HEK293 (cell line): ENCODE measurements at regions not wholly inside any gene's neighbourhood (a gene's known extent, or its start where the extent isn't known, plus 50 kb on each side); places are given as distances from the start of the nearest gene placed in this dataset.

Source experiments
- RBAK ChIP-seq: fragments of 450-650 bp; formaldehyde crosslinking; IDR thresholded peaks from 2 replicates; pipeline ENCODE4 v1.5.1; 2016; ENCODE audit warnings: missing biosample characterization, missing genetic modification characterization
- WT1 ChIP-seq: fragments of 450-650 bp; formaldehyde crosslinking; IDR thresholded peaks from 2 replicates; pipeline ENCODE4 v1.5.1; 2016; ENCODE audit warnings: missing biosample characterization, missing genetic modification characterization
- ZNF10 ChIP-seq: fragments of 450-650 bp; formaldehyde crosslinking; IDR thresholded peaks from 2 replicates; pipeline ENCODE4 v1.5.1; 2017; ENCODE audit warnings: missing biosample characterization, missing genetic modification characterization
- ZNF776 ChIP-seq: fragments of 450-650 bp; formaldehyde crosslinking; IDR thresholded peaks from 2 replicates; pipeline ENCODE4 v1.5.0; 2017; ENCODE audit warnings: missing biosample characterization, missing genetic modification characterization, borderline replicate concordance
- ZXDB ChIP-seq: fragments of 450-650 bp; formaldehyde crosslinking; IDR thresholded peaks from 2 replicates; pipeline ENCODE4 v1.5.1; 2016; ENCODE audit warnings: missing biosample characterization, missing genetic modification characterization
- TF ChIP-seq, protein P1 (sequence below): fragments of 450-650 bp; formaldehyde crosslinking; IDR thresholded peaks from 2 replicates; pipeline ENCODE4 v1.5.1; 2017; ENCODE audit warnings: missing biosample characterization, mild to moderate bottlenecking, missing genetic modification characterization, moderate library complexity
- TF ChIP-seq, protein P2 (sequence below): fragments of 450-650 bp; formaldehyde crosslinking; IDR thresholded peaks from 2 replicates; pipeline ENCODE4 v1.5.1; 2017; ENCODE audit warnings: missing biosample characterization, missing genetic modification characterization
- TF ChIP-seq, protein P3 (sequence below): fragments of 450-650 bp; formaldehyde crosslinking; IDR thresholded peaks from 2 replicates; pipeline ENCODE4 v1.5.1; 2016; ENCODE audit warnings: missing biosample characterization, missing genetic modification characterization
- TF ChIP-seq, protein P4 (sequence below): fragments of 450-650 bp; formaldehyde crosslinking; IDR thresholded peaks from 2 replicates; pipeline ENCODE4 v1.5.1; 2016; ENCODE audit warnings: missing biosample characterization, missing genetic modification characterization
- TF ChIP-seq, protein P5 (sequence below): fragments of 450-650 bp; formaldehyde crosslinking; IDR thresholded peaks from 2 replicates; pipeline ENCODE4 v1.5.1; 2016; ENCODE audit warnings: missing biosample characterization, missing genetic modification characterization

DNA sequence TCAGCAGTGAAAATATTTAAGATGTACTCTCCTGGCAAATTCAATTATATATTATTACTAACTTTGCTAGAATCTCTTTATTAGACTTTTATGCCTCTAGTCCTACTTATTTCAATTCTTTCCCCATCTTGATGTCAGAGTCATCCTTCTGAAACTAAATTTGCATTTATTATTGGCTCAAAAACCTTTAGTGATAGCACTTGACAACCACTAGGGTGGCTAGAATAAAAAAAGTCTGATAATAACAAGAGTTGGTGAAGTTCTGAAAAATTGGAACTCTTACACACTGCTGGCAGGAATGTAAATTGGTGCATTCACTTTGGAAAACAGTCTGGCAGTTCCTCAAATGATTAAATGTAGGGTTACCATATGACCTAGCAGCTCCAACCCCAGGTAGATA, 73.8 kb downstream of the LSMEM1 start:
- no peak for TF ChIP-seq RBAK
- TF ChIP-seq, protein P1, sequence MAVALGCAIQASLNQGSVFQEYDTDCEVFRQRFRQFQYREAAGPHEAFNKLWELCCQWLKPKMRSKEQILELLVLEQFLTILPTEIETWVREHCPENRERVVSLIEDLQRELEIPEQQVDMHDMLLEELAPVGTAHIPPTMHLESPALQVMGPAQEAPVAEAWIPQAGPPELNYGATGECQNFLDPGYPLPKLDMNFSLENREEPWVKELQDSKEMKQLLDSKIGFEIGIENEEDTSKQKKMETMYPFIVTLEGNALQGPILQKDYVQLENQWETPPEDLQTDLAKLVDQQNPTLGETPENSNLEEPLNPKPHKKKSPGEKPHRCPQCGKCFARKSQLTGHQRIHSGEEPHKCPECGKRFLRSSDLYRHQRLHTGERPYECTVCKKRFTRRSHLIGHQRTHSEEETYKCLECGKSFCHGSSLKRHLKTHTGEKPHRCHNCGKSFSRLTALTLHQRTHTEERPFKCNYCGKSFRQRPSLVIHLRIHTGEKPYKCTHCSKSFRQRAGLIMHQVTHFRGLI (tag by site-specific recombination) = no peak
- TF ChIP-seq, protein P2, sequence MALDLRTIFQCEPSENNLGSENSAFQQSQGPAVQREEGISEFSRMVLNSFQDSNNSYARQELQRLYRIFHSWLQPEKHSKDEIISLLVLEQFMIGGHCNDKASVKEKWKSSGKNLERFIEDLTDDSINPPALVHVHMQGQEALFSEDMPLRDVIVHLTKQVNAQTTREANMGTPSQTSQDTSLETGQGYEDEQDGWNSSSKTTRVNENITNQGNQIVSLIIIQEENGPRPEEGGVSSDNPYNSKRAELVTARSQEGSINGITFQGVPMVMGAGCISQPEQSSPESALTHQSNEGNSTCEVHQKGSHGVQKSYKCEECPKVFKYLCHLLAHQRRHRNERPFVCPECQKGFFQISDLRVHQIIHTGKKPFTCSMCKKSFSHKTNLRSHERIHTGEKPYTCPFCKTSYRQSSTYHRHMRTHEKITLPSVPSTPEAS (tag by site-specific recombination) = no peak
- TF ChIP-seq, protein P3, sequence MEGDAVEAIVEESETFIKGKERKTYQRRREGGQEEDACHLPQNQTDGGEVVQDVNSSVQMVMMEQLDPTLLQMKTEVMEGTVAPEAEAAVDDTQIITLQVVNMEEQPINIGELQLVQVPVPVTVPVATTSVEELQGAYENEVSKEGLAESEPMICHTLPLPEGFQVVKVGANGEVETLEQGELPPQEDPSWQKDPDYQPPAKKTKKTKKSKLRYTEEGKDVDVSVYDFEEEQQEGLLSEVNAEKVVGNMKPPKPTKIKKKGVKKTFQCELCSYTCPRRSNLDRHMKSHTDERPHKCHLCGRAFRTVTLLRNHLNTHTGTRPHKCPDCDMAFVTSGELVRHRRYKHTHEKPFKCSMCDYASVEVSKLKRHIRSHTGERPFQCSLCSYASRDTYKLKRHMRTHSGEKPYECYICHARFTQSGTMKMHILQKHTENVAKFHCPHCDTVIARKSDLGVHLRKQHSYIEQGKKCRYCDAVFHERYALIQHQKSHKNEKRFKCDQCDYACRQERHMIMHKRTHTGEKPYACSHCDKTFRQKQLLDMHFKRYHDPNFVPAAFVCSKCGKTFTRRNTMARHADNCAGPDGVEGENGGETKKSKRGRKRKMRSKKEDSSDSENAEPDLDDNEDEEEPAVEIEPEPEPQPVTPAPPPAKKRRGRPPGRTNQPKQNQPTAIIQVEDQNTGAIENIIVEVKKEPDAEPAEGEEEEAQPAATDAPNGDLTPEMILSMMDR (tag by site-specific recombination) = no peak
- TF ChIP-seq, protein P4, sequence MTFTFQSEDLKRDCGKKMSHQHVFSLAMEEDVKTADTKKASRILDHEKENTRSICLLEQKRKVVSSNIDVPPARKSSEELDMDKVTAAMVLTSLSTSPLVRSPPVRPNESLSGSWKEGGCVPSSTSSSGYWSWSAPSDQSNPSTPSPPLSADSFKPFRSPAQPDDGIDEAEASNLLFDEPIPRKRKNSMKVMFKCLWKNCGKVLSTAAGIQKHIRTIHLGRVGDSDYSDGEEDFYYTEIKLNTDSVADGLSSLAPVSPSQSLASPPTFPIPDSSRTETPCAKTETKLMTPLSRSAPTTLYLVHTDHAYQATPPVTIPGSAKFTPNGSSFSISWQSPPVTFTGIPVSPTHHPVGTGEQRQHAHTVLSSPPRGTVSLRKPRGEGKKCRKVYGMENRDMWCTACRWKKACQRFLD (tag by site-specific recombination) = no peak
- TF ChIP-seq ZNF10 (tag by site-specific recombination) = no peak
- TF ChIP-seq ZNF776 (tag by site-specific recombination) = no peak
- TF ChIP-seq ZXDB = no peak
- no peak for TF ChIP-seq WT1
- TF ChIP-seq, protein P5, sequence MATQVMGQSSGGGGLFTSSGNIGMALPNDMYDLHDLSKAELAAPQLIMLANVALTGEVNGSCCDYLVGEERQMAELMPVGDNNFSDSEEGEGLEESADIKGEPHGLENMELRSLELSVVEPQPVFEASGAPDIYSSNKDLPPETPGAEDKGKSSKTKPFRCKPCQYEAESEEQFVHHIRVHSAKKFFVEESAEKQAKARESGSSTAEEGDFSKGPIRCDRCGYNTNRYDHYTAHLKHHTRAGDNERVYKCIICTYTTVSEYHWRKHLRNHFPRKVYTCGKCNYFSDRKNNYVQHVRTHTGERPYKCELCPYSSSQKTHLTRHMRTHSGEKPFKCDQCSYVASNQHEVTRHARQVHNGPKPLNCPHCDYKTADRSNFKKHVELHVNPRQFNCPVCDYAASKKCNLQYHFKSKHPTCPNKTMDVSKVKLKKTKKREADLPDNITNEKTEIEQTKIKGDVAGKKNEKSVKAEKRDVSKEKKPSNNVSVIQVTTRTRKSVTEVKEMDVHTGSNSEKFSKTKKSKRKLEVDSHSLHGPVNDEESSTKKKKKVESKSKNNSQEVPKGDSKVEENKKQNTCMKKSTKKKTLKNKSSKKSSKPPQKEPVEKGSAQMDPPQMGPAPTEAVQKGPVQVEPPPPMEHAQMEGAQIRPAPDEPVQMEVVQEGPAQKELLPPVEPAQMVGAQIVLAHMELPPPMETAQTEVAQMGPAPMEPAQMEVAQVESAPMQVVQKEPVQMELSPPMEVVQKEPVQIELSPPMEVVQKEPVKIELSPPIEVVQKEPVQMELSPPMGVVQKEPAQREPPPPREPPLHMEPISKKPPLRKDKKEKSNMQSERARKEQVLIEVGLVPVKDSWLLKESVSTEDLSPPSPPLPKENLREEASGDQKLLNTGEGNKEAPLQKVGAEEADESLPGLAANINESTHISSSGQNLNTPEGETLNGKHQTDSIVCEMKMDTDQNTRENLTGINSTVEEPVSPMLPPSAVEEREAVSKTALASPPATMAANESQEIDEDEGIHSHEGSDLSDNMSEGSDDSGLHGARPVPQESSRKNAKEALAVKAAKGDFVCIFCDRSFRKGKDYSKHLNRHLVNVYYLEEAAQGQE (tag by site-specific recombination) = no peak
